Thyroid gland (tissue), 4 donors: ENCODE measurements at regions not wholly inside any gene's neighbourhood (a gene's known extent, or its start where the extent isn't known, plus 50 kb on each side); places are given as distances from the start of the nearest gene placed in this dataset.

Source experiments
- CTCF ChIP-seq, 6 experiments: fragments of 200-600 bp in 3 of 6; fragments of 450-650 bp in 3 of 6; sonication (generic) in 3 of 6; IDR thresholded peaks; one replicate each; pipeline ENCODE4 v1.5.1; 2016 to 2019; ENCODE audit warnings: antibody characterized with exemption in 6 of 6, mild to moderate bottlenecking in 2 of 6, inconsistent platforms in 1 of 6, moderate library complexity in 1 of 6
- POLR2A ChIP-seq, 2 donors: fragments of 450-650 bp; IDR thresholded peaks; one replicate each; pipeline ENCODE4 v1.6.1; 2017; ENCODE audit warnings: antibody characterized with exemption in 2 of 2, mild to moderate bottlenecking in 2 of 2, moderate library complexity in 1 of 2

GRCh38 chr18:51506811-51507210 is 309.3 kb upstream of the MEX3C start:
- no peak for TF ChIP-seq POLR2A (IDR thresholded peaks at IDR 0.05)
- TF ChIP-seq CTCF (IDR thresholded peaks at IDR 0.05), result no peak
